ENCODE measurements at regions not wholly inside any gene's neighbourhood (a gene's known extent, or its start where the extent isn't known, plus 50 kb on each side); places are given as distances from the start of the nearest gene placed in this dataset.

GRCh38 chr22:47691152-47691895 lies 928.9 kb downstream of the TBC1D22A start:
- no peak for DNase-seq

- no peak for DNase-seq
These were observed 928.1 kb downstream of the TBC1D22A start for GRCh38 chr22:47690586-47690985.

- DNase-seq, result no peak
These were observed 927.7 kb downstream of the TBC1D22A start for GRCh38 chr22:47690166-47690565.

GRCh38 chr22:47687776-47688175 lies 925.3 kb downstream of the TBC1D22A start:
- DNase-seq, result no peak

GRCh38 chr22:47687346-47687655 lies 924.9 kb downstream of the TBC1D22A start:
- no peak for DNase-seq

GRCh38 chr22:47686594-47687345 lies 924.3 kb downstream of the TBC1D22A start:
- no peak for DNase-seq

- no peak for DNase-seq
These were observed 919.1 kb downstream of the TBC1D22A start for GRCh38 chr22:47681411-47682165.

- no peak for DNase-seq
These were observed 916.3 kb downstream of the TBC1D22A start for GRCh38 chr22:47678636-47679287.

GRCh38 chr22:47678048-47678447 lies 915.6 kb downstream of the TBC1D22A start:
- no peak for DNase-seq

- DNase-seq, result no peak
These were observed 914.2 kb downstream of the TBC1D22A start for GRCh38 chr22:47676685-47677084.

- no peak for DNase-seq
These were observed 912.1 kb downstream of the TBC1D22A start for GRCh38 chr22:47674600-47674999.

- no peak for DNase-seq
These were observed 911.1 kb downstream of the TBC1D22A start for GRCh38 chr22:47673557-47673956.

- no peak for DNase-seq
These were observed 910.1 kb downstream of the TBC1D22A start for GRCh38 chr22:47672526-47672925.

GRCh38 chr22:47665151-47665550 lies 902.7 kb downstream of the TBC1D22A start:
- no peak for DNase-seq

GRCh38 chr22:47663615-47664605 lies 901.5 kb downstream of the TBC1D22A start:
- no peak for DNase-seq

- DNase-seq, result no peak
These were observed 897.2 kb downstream of the TBC1D22A start for GRCh38 chr22:47659467-47660223.

- DNase-seq, result no peak
These were observed 895.7 kb downstream of the TBC1D22A start for GRCh38 chr22:47658182-47658581.

- DNase-seq, result no peak
These were observed 894.8 kb downstream of the TBC1D22A start for GRCh38 chr22:47657224-47657623.

GRCh38 chr22:47656806-47657205 lies 894.4 kb downstream of the TBC1D22A start:
- no peak for DNase-seq

GRCh38 chr22:47655930-47656329 lies 893.5 kb downstream of the TBC1D22A start:
- no peak for DNase-seq

- no peak for DNase-seq
These were observed 892.6 kb downstream of the TBC1D22A start for GRCh38 chr22:47654922-47655491.
